ENCODE measurements at regions not wholly inside any gene's neighbourhood (a gene's known extent, or its start where the extent isn't known, plus 50 kb on each side); places are given as distances from the start of the nearest gene placed in this dataset.

DNA sequence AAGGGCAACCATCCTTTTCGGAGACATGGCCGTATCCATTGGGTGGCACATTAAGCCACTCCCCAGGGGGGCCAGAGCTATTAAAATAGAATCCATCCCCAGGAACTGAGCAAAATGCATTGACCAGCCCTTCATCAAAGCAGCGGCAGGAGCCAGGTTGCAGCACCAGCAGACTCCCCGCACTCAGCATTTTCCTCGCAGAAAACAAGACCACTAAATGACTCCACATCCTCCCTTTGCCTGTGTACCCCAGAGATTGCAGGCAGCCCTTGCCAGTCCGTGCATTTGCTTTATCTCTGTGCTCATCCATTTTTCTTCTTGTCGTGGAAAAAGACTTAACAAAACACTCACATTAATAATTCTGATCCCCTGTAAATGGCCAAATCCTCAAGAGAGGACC lies 144.4 kb upstream of the LARGE1 start:
- TF ChIP-seq, protein P1, sequence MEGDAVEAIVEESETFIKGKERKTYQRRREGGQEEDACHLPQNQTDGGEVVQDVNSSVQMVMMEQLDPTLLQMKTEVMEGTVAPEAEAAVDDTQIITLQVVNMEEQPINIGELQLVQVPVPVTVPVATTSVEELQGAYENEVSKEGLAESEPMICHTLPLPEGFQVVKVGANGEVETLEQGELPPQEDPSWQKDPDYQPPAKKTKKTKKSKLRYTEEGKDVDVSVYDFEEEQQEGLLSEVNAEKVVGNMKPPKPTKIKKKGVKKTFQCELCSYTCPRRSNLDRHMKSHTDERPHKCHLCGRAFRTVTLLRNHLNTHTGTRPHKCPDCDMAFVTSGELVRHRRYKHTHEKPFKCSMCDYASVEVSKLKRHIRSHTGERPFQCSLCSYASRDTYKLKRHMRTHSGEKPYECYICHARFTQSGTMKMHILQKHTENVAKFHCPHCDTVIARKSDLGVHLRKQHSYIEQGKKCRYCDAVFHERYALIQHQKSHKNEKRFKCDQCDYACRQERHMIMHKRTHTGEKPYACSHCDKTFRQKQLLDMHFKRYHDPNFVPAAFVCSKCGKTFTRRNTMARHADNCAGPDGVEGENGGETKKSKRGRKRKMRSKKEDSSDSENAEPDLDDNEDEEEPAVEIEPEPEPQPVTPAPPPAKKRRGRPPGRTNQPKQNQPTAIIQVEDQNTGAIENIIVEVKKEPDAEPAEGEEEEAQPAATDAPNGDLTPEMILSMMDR (conservative IDR thresholded peaks at IDR 0.05; ENCODE audit: low read depth, low read length): no peak
- no peak for TF ChIP-seq EZH2 (IDR thresholded peaks at IDR 0.05; ENCODE audit: borderline replicate concordance, low read depth, low read length, poor library complexity, severe bottlenecking)

Measured in A673 (cell line).